ENCODE measurements at regions not wholly inside any gene's neighbourhood (a gene's known extent, or its start where the extent isn't known, plus 50 kb on each side); places are given as distances from the start of the nearest gene placed in this dataset.

GRCh38 chr2:34311816-34312215 lies 712.7 kb upstream of the FAM98A start:
- Histone ChIP-seq H2BK12ac (ENCODE audit: low read depth, low read length) (no peak overlapping the region), H3K79me1 (ENCODE audit: low read depth, low read length) (no peaks in the 10 kb centered on the region), H2AK5ac (ENCODE audit: low read depth, low read length) (no peak overlapping the region), H2BK20ac (ENCODE audit: low read length) (no peak overlapping the region), H3K9ac (replicated peaks in 1 of 4; ENCODE audit: extremely low read depth in 1 of 4, low read depth in 3 of 4, low read length in 3 of 4) (no peak overlapping the region), H3K23ac (ENCODE audit: insufficient read length) (no peak overlapping the region), H3K23me2 (ENCODE audit: low read depth, low read length) (no peaks in the 10 kb centered on the region), H3K4me2 (ENCODE audit: insufficient read depth in 1 of 2, low read depth in 2 of 2, low read length in 2 of 2) (no peak overlapping the region), H3K56ac (replicated peaks; ENCODE audit: insufficient read length, low read depth, low read length) (no peak overlapping the region), H2BK5ac (ENCODE audit: low read depth, low read length) (no peak overlapping the region), H3K4ac (replicated peaks; ENCODE audit: insufficient read length, low read depth, low read length) (no peak overlapping the region), H3K4me3 (ENCODE audit: extremely low read depth in 1 of 4, insufficient read depth in 2 of 4, low read depth in 3 of 4, low read length in 4 of 4) (no peak overlapping the region), H3K9me3 (ENCODE audit: insufficient read depth in 2 of 2, low read depth in 1 of 2, low read length in 1 of 2) (no peaks in the 10 kb centered on the region), H3K18ac (ENCODE audit: extremely low read depth, low read length) (no peak overlapping the region), H3K14ac (ENCODE audit: insufficient read length) (no peak overlapping the region), H3K27me3 (replicated peaks in 1 of 4; ENCODE audit: control insufficient read depth in 3 of 4, extremely low read depth in 1 of 4, insufficient read depth in 3 of 4, low read length in 3 of 4) (no peaks in the 10 kb centered on the region), H3K27ac (ENCODE audit: low read depth, low read length) (no peak overlapping the region), H4K5ac (ENCODE audit: insufficient read length, low read depth, low read length) (no peak overlapping the region), H4K20me1 (replicated peaks in 1 of 2; ENCODE audit: control insufficient read depth in 1 of 2, insufficient read depth in 2 of 2, low read length in 2 of 2) (no peaks in the 10 kb centered on the region), H2BK120ac (replicated peaks; ENCODE audit: low read depth, low read length) (no peak overlapping the region), H4K8ac (ENCODE audit: extremely low read depth, insufficient read depth, low read length) (no peak overlapping the region), H3K36me3 (ENCODE audit: control insufficient read depth in 2 of 4, insufficient read depth in 4 of 4, low read length in 3 of 4) (no peaks in the 10 kb centered on the region), H2BK15ac (ENCODE audit: low read length) (no peak overlapping the region), H3K4me1 (replicated peaks in 1 of 4; ENCODE audit: control insufficient read depth in 3 of 4, insufficient read depth in 4 of 4, low read length in 3 of 4) (no peaks in the 10 kb centered on the region), H3K79me2 (ENCODE audit: control insufficient read depth in 1 of 2, insufficient read depth in 2 of 2, low read length in 2 of 2) (no peaks in the 10 kb centered on the region), H2AFZ (ENCODE audit: low read length) (no peak overlapping the region), H4K91ac (replicated peaks; ENCODE audit: insufficient read length, low read length) (no peak overlapping the region)
- ChIA-PET CTCF (ENCODE audit: partially characterized antibody) (no interaction called here), POLR2A (ENCODE audit: partially characterized antibody) (no interaction called here)
- FAIRE-seq (no peak), DNase-seq (ENCODE audit: low read depth in 1 of 2, low spot score in 2 of 2) (no peak)
- TF ChIP-seq CREB1 (IDR thresholded peaks at IDR 0.05) (no peak), E2F6 (IDR thresholded peaks at IDR 0.05) (no peak)
- WGBS, 2 experiments (ENCODE audit: extremely low coverage in 1 of 2, insufficient coverage in 1 of 2, insufficient read length in 1 of 2, insufficient replicate concordance in 2 of 2, low coverage in 1 of 2, low lambda C conversion rate in 2 of 2, missing lambda C conversion rate in 1 of 2), result 93% methylated on average over 1 of the region's 1 CpG; no CpG with 5 or more reads in 1 of the 2 experiments

Measured in H1 (cell line).